ENCODE measurements at regions not wholly inside any gene's neighbourhood (a gene's known extent, or its start where the extent isn't known, plus 50 kb on each side); places are given as distances from the start of the nearest gene placed in this dataset.
"Not testable (repeated sequence)": the region's sequence is repeated elsewhere in the genome, so short reads cannot be mapped to it uniquely, and the experiment has no call there.

GRCh38 chr17:21592774-21593173 is 99.5 kb upstream of the KCNJ18 start:
- ChIA-PET CTCF (ENCODE audit: low intra/inter-chr PET ratio) (interaction anchor here (0.5 kb wide), 1 partner anchor 22 kb away, joined by 3 read pairs; no protein-coding TSS in a partner anchor), POLR2A (interaction anchor here (0.7 kb wide), 1 partner anchor 20 kb away, joined by 4 read pairs; no protein-coding TSS in a partner anchor)
- Histone ChIP-seq H3K27ac (ENCODE audit: extremely low read depth, low read depth, low read length) (no peak overlapping the region), H4K20me1 (replicated peaks; ENCODE audit: control insufficient read depth, insufficient read depth, low read length) (no peaks in the 10 kb centered on the region), H3K27me3 (ENCODE audit: control insufficient read depth in 2 of 2, insufficient read depth in 2 of 2, low read length in 2 of 2) (peaks cover 0 to 23% of the 10 kb centered on the region in 2 experiments; a peak in 3 of 5 replicates), H3K9me1 (ENCODE audit: control insufficient read depth, insufficient read depth, low read length) (no peaks in the 10 kb centered on the region), H3K79me2 (ENCODE audit: control insufficient read depth, insufficient read depth, low read length) (no peaks in the 10 kb centered on the region), H3K36me3 (ENCODE audit: control insufficient read depth, insufficient read depth, low read length) (no peaks in the 10 kb centered on the region), H3K4me1 (replicated peaks in 1 of 2; ENCODE audit: control insufficient read depth in 2 of 2, insufficient read depth in 2 of 2, low read length in 2 of 2) (peaks cover 0 to 9% of the 10 kb centered on the region in 2 experiments; a peak in 2 of 5 replicates), H3K9ac (ENCODE audit: insufficient read depth in 1 of 2, low read depth in 2 of 2, low read length in 2 of 2) (no peak overlapping the region), H3K4me3 (no peak overlapping the region), H3K4me2 (ENCODE audit: insufficient read depth, low read length) (no peak overlapping the region), H3K9me3 (replicated peaks; ENCODE audit: control insufficient read depth, insufficient read depth, low read depth, low read length) (no peaks in the 10 kb centered on the region), H2AFZ (ENCODE audit: low read depth, low read length) (no peak overlapping the region)
- in situ Hi-C loops (cut with MboI): no loop called here
- FAIRE-seq (no peak), ATAC-seq (no peak; the same call in 2 of the 3 replicates), DNase-seq (ENCODE audit: extremely low read depth in 1 of 4, low spot score in 3 of 4) (no peak)
- BruUV-seq (replicated peaks): no TSS peak
- TF ChIP-seq ZBTB5 (IDR thresholded peaks at IDR 0.05): no peak
- no peak for TF ChIP-seq ZNF551 (CRISPR knock-in tag; IDR thresholded peaks at IDR 0.05)
- no peak for TF ChIP-seq HIVEP1 (CRISPR knock-in tag; IDR thresholded peaks at IDR 0.05)
- no peak for TF ChIP-seq NFIC (IDR thresholded peaks at IDR 0.05)
- no peak for TF ChIP-seq RBFOX2 (IDR thresholded peaks at IDR 0.05; ENCODE audit: low read depth, low read length)
- no peak for TF ChIP-seq NCOA4 (IDR thresholded peaks at IDR 0.05; ENCODE audit: partially characterized antibody)
- TF ChIP-seq L3MBTL2 (IDR thresholded peaks at IDR 0.05): no peak
- TF ChIP-seq, protein P1, sequence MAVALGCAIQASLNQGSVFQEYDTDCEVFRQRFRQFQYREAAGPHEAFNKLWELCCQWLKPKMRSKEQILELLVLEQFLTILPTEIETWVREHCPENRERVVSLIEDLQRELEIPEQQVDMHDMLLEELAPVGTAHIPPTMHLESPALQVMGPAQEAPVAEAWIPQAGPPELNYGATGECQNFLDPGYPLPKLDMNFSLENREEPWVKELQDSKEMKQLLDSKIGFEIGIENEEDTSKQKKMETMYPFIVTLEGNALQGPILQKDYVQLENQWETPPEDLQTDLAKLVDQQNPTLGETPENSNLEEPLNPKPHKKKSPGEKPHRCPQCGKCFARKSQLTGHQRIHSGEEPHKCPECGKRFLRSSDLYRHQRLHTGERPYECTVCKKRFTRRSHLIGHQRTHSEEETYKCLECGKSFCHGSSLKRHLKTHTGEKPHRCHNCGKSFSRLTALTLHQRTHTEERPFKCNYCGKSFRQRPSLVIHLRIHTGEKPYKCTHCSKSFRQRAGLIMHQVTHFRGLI (CRISPR knock-in tag; IDR thresholded peaks at IDR 0.05): no peak
- intact Hi-C loops (cut with micrococcal nuclease): loop anchor here (10.0 kb wide), 1 partner anchor 68 kb away; no protein-coding TSS in a partner anchor
- 4% methylated on average over 5 of the region's 23 CpGs for WGBS (ENCODE audit: insufficient coverage, low coverage, missing lambda C conversion rate)

DNA sequence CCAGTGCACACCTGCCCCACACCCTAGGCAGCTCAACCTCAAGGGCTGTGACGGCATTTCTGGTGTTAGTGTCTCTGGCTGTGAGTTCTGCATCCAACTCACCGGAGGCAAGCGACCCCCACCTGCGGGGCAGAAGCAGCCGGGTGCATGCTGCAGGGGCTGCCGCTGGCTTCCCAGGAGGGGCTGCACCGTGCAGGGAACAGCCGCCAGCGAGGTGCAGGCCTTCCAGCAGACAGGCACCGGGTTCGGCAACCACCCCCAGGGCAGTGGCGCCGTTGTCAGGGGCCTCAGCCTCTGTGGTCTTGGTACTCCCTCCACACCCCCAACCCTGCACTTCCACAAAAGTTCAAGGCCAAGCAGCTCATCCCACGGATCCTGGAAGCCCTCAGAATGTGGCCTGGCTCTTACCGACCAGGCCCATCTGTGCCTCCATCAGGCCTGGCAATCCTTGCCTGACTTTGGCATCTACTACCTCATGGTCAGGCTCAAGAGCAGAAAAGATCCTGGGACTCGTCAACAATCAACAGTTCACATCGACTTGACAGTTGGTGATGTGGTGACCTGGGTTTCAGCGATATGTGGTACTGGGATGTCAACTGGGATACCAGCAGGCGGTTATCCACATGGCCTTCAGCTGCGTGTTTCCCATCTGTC is 98.7 kb upstream of the KCNJ18 start:
- H3K36me3 ChIP-seq (ENCODE audit: control insufficient read depth, insufficient read depth, low read length); ATAC-seq; H3K9me3 ChIP-seq (replicated peaks; ENCODE audit: control insufficient read depth, insufficient read depth, low read depth, low read length); BruUV-seq (replicated peaks); H3K4me3 ChIP-seq; H4K20me1 ChIP-seq (replicated peaks; ENCODE audit: control insufficient read depth, insufficient read depth, low read length); H3K27ac ChIP-seq (ENCODE audit: extremely low read depth, low read depth, low read length); H2AFZ ChIP-seq (ENCODE audit: low read depth, low read length); H3K4me1 ChIP-seq (replicated peaks in 1 of 2; ENCODE audit: control insufficient read depth in 2 of 2, insufficient read depth in 2 of 2, low read length in 2 of 2); H3K79me2 ChIP-seq (ENCODE audit: control insufficient read depth, insufficient read depth, low read length); FAIRE-seq; in situ Hi-C loops (cut with MboI); H3K4me2 ChIP-seq (ENCODE audit: insufficient read depth, low read length); DNase-seq (ENCODE audit: extremely low read depth in 1 of 4, low spot score in 3 of 4); CTCF ChIA-PET (ENCODE audit: low intra/inter-chr PET ratio); H3K9ac ChIP-seq (ENCODE audit: insufficient read depth in 1 of 2, low read depth in 2 of 2, low read length in 2 of 2); H3K9me1 ChIP-seq (ENCODE audit: control insufficient read depth, insufficient read depth, low read length): not testable (repeated sequence)
- POLR2A ChIA-PET: interaction anchor here (0.5 to 0.7 kb wide), 2 partner anchors 19 to 41 kb away, joined by 3 to 4 read pairs; no protein-coding TSS in a partner anchor
- peaks cover 0 to 23% of the 10 kb centered on the region in 2 experiments; a peak in 3 of 5 replicates for H3K27me3 ChIP-seq (ENCODE audit: control insufficient read depth in 2 of 2, insufficient read depth in 2 of 2, low read length in 2 of 2)
- WGBS (ENCODE audit: insufficient coverage, low coverage, missing lambda C conversion rate): 3% methylated on average over 18 of the region's 20 CpGs
- intact Hi-C loops (cut with micrococcal nuclease): loop anchor here (10.0 kb wide), 1 partner anchor 69 kb away; no protein-coding TSS in a partner anchor
